Epidermal melanocyte (primary cell): ENCODE measurements at regions not wholly inside any gene's neighbourhood (a gene's known extent, or its start where the extent isn't known, plus 50 kb on each side); places are given as distances from the start of the nearest gene placed in this dataset.

ENCODE experiments used
- DNase-seq: peaks from one replicate; pipeline ENCODE4 v3.0.0; 2011; ENCODE audit warnings: low spot score; ENCODE audit not compliant: insufficient read length

DNA sequence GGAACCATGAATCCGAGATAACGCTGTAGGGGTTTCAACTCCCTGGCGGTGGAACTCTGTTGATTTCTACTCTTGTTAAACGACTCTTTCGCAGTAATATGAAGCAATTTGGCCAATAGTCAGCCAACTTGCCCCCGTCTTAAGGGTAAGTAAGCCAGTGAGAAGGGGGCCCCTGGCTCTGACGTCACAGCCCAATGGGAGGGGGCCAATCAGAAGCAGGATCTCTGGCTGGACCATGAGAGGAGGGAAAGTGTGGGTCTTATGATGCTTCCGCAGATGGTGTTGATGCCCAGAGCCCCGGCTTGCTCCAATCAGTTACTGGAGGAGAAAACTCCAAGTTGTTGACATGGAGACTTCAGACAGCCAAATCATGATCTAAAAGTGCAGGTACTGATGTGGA, 242.4 kb downstream of the BMP7 start:
- no peak for DNase-seq

DNA sequence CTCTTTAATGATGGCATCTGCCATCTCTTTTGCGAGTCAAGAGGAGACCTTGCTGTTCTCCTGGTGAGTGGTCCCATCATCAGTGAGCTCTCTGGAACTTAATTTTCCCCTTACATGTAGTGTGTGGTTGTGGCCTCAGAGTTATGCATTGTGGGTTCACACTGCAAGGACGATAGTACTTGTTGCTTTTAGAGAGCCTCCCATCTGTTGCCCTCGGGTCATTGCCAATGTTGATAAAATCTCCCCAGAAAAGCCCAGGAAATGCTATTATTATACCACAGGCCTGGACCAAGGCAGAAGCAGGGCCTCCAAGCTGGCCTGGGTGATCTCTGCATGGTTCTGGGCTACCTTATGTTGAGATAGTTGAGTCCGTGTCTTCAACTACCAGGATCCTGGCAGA, 241.6 kb downstream of the BMP7 start:
- no peak for DNase-seq

DNA sequence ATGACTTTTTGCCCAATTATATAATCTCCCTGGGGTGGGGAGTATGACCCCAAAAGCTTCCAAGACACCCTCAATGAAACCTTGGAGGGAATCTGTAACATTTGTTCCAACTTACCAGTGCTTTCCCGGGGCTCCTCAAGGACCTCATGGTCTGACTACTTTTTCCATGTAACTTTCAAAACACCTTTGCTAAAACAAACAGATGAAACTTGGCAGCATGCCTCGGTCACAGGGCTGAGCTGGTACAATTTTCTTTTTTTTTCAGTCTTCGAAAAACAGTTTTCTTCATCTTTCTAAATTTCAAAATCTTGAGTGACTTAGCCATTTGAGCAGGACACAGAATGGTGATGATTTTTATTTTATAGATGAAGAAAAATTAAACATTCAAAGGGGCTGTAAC, 241.2 kb downstream of the BMP7 start:
- DNase-seq, result no peak

GRCh38 chr20:57025666-57026224, 240.7 kb downstream of the BMP7 start:
- DNase-seq, result no peak

- DNase-seq, result no peak
Measured at GRCh38 chr20:57027777-57028176, 238.7 kb downstream of the BMP7 start.

- DNase-seq, result peak; percentile 64
Measured at GRCh38 chr20:57030611-57031600, 235.5 kb downstream of the BMP7 start.

- DNase-seq, result no peak
Measured at GRCh38 chr20:57031867-57032355, 234.5 kb downstream of the BMP7 start.

DNA sequence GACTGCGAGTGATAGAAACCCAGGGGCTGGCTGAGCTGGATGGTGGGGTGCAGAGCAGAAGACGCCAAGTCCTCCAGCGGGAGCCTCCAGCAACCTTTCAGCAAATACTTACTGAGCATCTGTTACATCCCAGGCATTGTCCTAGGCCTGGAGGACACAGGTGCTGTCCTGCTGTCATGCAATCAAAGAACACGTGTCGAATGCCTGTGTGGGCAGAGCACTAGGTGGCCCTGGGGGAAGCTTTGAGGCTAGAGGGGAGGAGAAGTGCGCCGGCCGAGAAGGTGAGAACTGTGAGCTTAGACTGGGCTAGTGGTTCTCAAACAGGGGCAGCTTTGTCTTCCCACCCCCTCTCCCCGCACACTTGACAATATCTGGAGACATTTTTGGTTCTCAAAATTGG, 233.6 kb downstream of the BMP7 start:
- DNase-seq, result no peak

- DNase-seq, result no peak
Measured at GRCh38 chr20:57034001-57034400, 232.4 kb downstream of the BMP7 start.

- no peak for DNase-seq
Measured at GRCh38 chr20:57037689-57038088, 228.8 kb downstream of the BMP7 start.

GRCh38 chr20:57038608-57039440, 227.6 kb downstream of the BMP7 start:
- DNase-seq, result no peak

DNA sequence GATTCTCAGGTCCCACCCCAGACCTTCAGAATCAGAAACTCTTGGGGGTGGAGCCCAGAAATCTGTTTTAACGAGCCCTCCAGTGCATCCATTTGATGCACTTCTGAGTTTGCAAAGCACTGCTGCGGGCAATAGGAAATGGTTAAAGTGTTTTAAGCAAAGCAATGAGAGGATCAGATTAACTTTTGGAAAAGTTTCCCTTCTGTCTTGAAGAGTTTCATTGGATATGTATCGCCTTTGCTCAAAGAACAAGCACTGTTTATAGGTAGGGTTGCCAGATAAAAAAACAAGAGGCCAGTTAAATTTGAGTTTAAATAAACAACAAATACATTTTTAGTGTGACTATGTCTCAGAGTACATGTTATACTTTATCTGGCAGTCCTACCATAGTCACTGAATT, 226.0 kb downstream of the BMP7 start:
- DNase-seq, result no peak

GRCh38 chr20:57040924-57041323, 225.5 kb downstream of the BMP7 start:
- peak; percentile 53 for DNase-seq

DNA sequence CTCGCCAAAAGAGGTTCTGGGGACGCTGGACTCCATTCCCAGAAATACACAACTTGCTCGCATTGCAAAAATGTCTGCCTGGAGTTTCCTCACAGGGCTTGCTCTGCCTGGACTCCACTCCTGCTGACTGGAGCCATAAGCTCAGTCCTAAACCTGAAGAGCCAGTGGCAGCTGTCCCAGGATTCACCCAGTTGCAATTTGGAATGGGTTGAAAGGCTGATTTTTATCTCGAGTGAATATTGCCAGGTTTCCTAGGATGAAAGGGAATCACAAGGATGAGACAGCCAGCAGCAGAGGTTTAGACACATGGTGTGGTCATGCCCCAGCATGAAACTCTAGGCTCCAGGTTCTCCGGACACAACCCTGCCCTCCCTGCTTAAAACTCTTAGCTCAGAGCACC, 223.3 kb downstream of the BMP7 start:
- no peak for DNase-seq

DNA sequence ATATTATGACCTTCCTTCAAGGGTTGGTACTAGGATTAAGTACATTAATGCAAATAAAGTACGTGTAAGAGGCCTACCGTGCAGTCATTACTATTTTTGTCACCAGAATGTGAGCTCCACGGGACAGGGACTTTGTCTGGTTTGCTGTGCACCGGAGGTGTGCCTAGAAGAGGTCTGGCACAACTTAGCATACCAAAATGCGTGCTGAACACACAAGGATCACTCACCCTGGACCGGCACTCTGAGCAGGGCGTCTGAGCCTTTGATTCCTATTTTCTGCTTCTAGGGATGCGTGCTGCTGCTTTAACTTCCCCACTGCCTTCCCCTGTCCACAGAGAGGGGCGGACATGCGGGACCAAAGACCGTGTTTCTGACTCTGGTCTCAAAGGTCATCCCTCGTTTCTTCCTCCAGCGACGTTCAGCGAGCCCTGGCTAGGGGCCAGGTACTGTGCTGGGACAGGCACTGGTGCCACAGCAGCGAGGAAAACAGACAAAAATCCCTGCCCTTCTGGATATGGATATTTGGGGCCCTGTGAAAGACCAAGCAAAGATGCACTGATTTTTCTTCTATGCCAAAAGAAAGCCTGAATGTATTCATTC, 222.7 kb downstream of the BMP7 start:
- DNase-seq, result no peak

GRCh38 chr20:57047281-57048026, 219.0 kb downstream of the BMP7 start:
- DNase-seq, result no peak

DNA sequence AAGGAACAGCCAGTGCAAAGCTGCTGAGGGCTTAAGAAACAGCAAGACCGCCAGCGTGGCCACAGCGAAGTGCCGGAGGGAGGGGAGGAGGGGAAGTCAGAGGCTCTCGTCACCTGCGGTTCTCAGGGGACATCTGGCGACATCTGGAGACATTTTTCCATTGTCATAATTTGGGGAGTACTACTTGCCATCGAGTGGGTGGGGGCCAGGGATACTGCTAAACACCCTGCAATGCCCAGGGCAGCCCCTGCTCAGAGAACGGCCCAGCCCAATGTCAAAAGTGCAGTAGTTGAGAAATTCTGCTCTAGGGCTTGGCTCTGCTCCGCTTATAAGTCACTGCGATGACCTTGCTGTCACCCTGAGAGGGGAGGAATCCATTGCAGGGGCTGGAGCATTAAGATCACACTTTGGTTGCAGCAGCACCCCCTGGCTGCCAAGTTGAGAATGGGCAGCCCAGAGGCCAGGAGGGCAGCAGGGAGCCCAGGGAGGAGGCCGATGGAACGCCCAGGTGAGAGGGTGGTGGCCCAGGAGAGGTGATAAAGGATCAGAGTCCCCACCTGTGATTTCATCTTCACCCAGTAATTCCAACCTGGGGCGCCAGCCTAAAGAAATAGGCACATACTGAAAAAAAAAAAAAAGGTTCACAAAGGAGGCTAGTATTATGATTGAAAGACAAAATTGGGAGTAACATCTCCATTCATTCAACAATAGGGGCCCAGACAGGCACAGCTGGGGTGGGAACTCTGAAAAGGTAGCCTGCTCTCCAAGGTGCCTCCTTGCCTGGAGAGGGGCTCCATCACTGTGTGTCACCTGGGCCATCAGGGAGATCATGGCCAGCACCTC, 218.2 kb downstream of the BMP7 start:
- peak; percentile 81 for DNase-seq

- no peak for DNase-seq
Measured at GRCh38 chr20:57049296-57049695, 217.1 kb downstream of the BMP7 start.

DNA sequence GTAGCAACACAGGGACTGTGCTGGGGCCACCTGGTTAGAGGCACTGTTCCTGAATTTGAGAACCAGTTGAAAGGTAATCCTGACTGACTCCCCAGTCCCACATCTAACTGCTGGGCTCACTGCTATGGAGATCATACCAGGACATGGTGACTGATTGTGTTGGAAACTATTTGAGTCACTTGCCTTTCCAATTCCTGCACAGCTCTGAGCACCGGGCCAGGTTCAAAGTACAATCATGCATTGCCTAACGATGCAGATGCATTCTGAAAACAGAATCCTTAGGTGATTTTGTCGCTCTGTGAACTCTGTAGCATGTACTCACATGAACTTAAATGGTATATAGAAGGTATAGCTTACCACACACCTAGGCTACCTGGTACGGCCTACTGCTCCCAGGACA, 215.3 kb downstream of the BMP7 start:
- no peak for DNase-seq

DNA sequence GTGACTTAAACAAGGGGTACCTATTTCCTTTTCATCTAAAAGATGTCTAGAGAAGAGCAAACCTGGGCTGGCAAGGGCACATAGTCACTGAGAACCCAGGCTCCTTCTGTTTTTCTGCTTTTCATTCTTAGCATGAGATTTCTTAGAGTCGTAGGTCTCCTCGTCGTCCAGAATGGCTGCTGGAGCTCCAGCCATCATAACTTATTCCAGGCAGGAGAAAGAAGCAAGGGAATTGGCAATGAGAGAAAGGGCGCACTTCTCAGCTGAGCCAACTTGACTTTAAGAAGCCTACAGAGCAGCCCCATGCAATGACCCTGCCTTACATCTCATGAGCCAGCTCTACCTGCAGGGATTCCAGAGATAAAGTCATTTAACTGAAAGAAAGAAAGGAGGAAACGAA, 213.4 kb downstream of the BMP7 start:
- no peak for DNase-seq
